ENCODE measurements at regions not wholly inside any gene's neighbourhood (a gene's known extent, or its start where the extent isn't known, plus 50 kb on each side); places are given as distances from the start of the nearest gene placed in this dataset.

GRCh38 chrX:137151403-137151802 lies 117.6 kb upstream of the GPR101 start:
- TF ChIP-seq PRDM15 (CRISPR knock-in tag; IDR thresholded peaks at IDR 0.05) (no peak), NR2C2 (CRISPR knock-in tag; IDR thresholded peaks at IDR 0.05) (no peak), ETV6 (CRISPR knock-in tag; IDR thresholded peaks at IDR 0.05) (no peak), USF2 (CRISPR knock-in tag; IDR thresholded peaks at IDR 0.05) (no peak), ATF6 (CRISPR knock-in tag; IDR thresholded peaks at IDR 0.05) (no peak), CTCF (IDR thresholded peaks at IDR 0.05) (no peak), FOXP1 (CRISPR knock-in tag; IDR thresholded peaks at IDR 0.05; ENCODE audit: borderline replicate concordance) (no peak), ATF2 (CRISPR knock-in tag; IDR thresholded peaks at IDR 0.05; ENCODE audit: borderline replicate concordance, low read depth) (no peak), NFYB (CRISPR knock-in tag; conservative IDR thresholded peaks at IDR 0.05; ENCODE audit: low read depth) (no peak)
